Kidney (tissue), 13 donors: ENCODE measurements at regions not wholly inside any gene's neighbourhood (a gene's known extent, or its start where the extent isn't known, plus 50 kb on each side); places are given as distances from the start of the nearest gene placed in this dataset.
A peak's percentile ranks its signal among the peaks of the same experiment; 100 is the strongest.

Experiments used
- DNase-seq, 5 donors: peaks; one replicate each; pipeline ENCODE4 v3.0.0-alpha.2; 2013 to 2020
- FAIRE-seq: peaks from 2 replicates; lab custom pipeline; 2012; peaks lifted over from hg19 to GRCh38; lab: Jason Lieb, UNC
- H3K27ac ChIP-seq, 2 donors: one replicate each; pipeline ENCODE4 v1.7.0; 2013; ENCODE audit warnings: low read depth in 2 of 2, low read length in 2 of 2, inconsistent platforms in 1 of 2
- H3K27me3 ChIP-seq: one replicate; pipeline ENCODE4 v1.7.1; 2013; ENCODE audit warnings: low read length, inconsistent platforms; ENCODE audit not compliant: control insufficient read depth, insufficient read depth
- H3K36me3 ChIP-seq, 3 donors: one replicate each; pipeline versions ENCODE4 v1.7.0 to v1.7.1; 2013; ENCODE audit warnings: low read length in 3 of 3, control low read depth in 1 of 3, inconsistent platforms in 1 of 3; ENCODE audit not compliant: insufficient read depth in 3 of 3, control insufficient read depth in 2 of 3
- H3K4me1 ChIP-seq, 3 donors: one replicate each; pipeline versions ENCODE4 v1.7.0 to v1.7.1; 2013; ENCODE audit warnings: low read length in 3 of 3, inconsistent platforms in 1 of 3, low read depth in 1 of 3; ENCODE audit not compliant: control insufficient read depth in 2 of 3, insufficient read depth in 2 of 3
- H3K4me3 ChIP-seq, 3 donors: one replicate each; pipeline versions ENCODE4 v1.7.0 to v1.8.1; 2013; ENCODE audit warnings: low read length in 3 of 3, control low read depth in 1 of 3, inconsistent platforms in 1 of 3
- H3K9ac ChIP-seq, 3 donors: one replicate each; pipeline versions ENCODE4 v1.7.0 to v1.7.1; 2013; ENCODE audit warnings: low read length in 3 of 3, control low read depth in 1 of 3, inconsistent platforms in 1 of 3
- H3K9me3 ChIP-seq, 3 donors: one replicate each; pipeline versions ENCODE4 v1.7.0 to v1.7.1; 2013; ENCODE audit warnings: low read length in 3 of 3, control low read depth in 1 of 3, inconsistent platforms in 1 of 3; ENCODE audit not compliant: control insufficient read depth in 2 of 3, insufficient read depth in 1 of 3
- CTCF ChIP-seq: IDR thresholded peaks from 3 replicates; pipeline ENCODE4 v1.5.1; 2012; ENCODE audit warnings: mild to moderate bottlenecking, moderate library complexity, borderline replicate concordance; ENCODE audit not compliant: insufficient read depth; ENCODE audit errors: extremely low read depth
- intact Hi-C: fragments of 100-400 bp; cut with DNase I; formaldehyde crosslinking; loops from one replicate; pipeline ENCODE4 v1.11.1; 2022
- donor health status: control.
- donor health status: control.
- donor health status: control.
- donor health status: control.
- donor health status: control.
- donor health status: DM: yes; HTN: yes; CAD: no.
- donor health status: Normal renal cell carcinoma (clear cell type).

DNA sequence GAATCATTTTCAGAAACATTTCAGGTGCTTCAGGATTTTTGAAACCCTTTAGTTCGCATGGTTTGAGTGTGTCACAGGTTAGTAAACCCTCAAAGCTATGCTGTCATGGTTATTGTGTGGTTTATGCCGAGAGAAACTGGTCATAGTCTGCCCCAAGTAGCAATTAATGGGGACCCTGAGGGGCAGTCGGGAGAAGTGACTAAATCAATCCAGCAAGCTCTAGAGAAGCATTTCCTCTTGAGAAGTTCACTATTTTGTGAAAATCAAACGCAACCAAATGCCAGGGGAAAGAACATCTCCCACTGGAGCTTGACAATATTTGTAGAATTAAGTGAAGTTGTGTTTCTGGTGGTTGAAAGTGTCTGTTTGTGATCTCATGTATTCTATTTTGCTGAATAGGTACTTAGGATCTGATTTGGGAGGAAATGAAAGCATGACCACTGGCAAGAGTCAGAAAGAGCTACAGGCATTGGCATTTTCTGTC, 63.0 kb upstream of the BACH1 start:
- H3K27ac ChIP-seq: no peak overlapping the region
- no peak for FAIRE-seq
- H3K9ac ChIP-seq: no peak overlapping the region
- H3K9me3 ChIP-seq: no peaks in the 10 kb centered on the region
- no peaks in the 10 kb centered on the region for H3K36me3 ChIP-seq
- no peaks in the 10 kb centered on the region for H3K27me3 ChIP-seq
- no peak overlapping the region for H3K4me3 ChIP-seq
- TF ChIP-seq CTCF: no peak
- H3K4me1 ChIP-seq: no peaks in the 10 kb centered on the region
- intact Hi-C loops: no loop called here
- no peak for DNase-seq

DNA sequence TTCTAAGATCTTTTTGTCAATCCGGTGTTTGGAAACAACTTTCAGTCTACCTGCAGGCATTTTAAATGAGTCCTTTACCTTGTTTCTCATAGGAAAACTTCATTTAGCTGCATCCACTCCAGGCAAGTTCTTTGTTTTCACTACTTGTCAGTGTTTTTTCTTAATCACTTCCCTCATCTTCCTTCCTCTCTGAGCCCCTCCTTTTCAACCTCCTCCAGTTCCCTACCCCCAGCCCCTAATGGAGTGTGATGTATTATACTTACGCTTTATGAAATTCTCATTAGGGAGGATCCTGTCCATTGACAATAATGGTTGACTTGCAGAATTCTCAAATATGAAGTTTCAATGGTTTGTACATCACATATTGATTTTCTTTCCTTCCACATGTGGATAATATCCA, 62.5 kb upstream of the BACH1 start:
- intact Hi-C loops: no loop called here
- H3K36me3 ChIP-seq: no peaks in the 10 kb centered on the region
- no peaks in the 10 kb centered on the region for H3K4me1 ChIP-seq
- no peak overlapping the region for H3K9ac ChIP-seq
- no peak for DNase-seq
- FAIRE-seq: no peak
- H3K4me3 ChIP-seq: no peak overlapping the region
- no peaks in the 10 kb centered on the region for H3K27me3 ChIP-seq
- H3K27ac ChIP-seq: no peak overlapping the region
- TF ChIP-seq CTCF: no peak
- no peaks in the 10 kb centered on the region for H3K9me3 ChIP-seq

GRCh38 chr21:29237110-29238052, 61.3 kb upstream of the BACH1 start:
- H3K4me1 ChIP-seq: no peaks in the 10 kb centered on the region
- intact Hi-C loops: no loop called here
- TF ChIP-seq CTCF: no peak
- H3K27me3 ChIP-seq: no peaks in the 10 kb centered on the region
- no peak overlapping the region for H3K4me3 ChIP-seq
- no peaks in the 10 kb centered on the region for H3K9me3 ChIP-seq
- no peak overlapping the region for H3K27ac ChIP-seq
- no peak for FAIRE-seq
- no peak overlapping the region for H3K9ac ChIP-seq
- no peaks in the 10 kb centered on the region for H3K36me3 ChIP-seq
- peak in 2 of 5 donors; percentile 3 to 16 for DNase-seq
